HG03520 (cell line): ENCODE measurements at regions not wholly inside any gene's neighbourhood (a gene's known extent, or its start where the extent isn't known, plus 50 kb on each side); places are given as distances from the start of the nearest gene placed in this dataset.

Experiments used
- ATAC-seq: cut with Tn5 transposase; IDR thresholded peaks from one replicate; pipeline ENCODE4 v1.9.1; 2021; ENCODE audit warnings: mild to moderate bottlenecking, moderate library complexity; ENCODE audit not compliant: unreplicated experiment

DNA sequence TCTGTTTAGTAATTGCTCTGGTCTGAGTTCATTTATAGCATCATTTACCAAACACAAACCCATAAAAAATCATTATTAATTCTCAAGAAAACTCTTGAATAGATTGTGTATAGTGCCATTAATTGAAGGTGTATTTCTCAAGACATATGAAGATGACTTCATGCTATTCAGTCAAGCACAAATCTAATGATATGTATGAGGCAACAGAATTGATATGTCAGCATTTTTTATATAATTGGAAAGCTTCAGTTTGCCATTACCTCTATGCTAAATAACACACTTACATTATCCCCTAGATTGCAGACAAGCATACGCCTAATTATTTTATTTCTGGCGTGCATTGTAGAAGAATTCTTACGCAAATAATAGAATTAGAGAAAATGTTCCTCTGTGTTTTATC lies 461.8 kb downstream of the PDHA2 start:
- ATAC-seq: no peak

GRCh38 chr4:96305030-96305429 lies 465.1 kb downstream of the PDHA2 start:
- ATAC-seq: no peak

- ATAC-seq: no peak
These were observed 472.3 kb downstream of the PDHA2 start for GRCh38 chr4:96312046-96312685.

- no peak for ATAC-seq
These were observed 475.9 kb downstream of the PDHA2 start for GRCh38 chr4:96315815-96316214.

DNA sequence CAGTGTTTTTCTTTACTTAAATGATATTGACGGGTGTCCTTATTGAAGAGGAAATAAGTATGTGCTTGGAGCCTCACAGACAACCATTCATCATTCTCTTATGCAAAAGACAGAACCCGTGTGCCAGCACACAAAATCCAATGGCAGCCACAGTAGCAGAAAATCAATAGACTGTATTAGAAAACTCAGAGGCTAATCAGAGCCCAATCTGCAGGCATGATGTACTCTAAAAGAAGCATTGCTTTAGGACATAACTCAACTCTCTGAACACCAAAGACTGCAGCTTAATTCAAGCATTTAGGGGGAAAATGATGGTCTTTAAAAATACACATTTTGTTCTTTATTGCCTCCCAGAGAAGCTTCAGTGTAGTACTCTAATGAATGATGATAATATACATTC lies 476.9 kb downstream of the PDHA2 start:
- no peak for ATAC-seq

DNA sequence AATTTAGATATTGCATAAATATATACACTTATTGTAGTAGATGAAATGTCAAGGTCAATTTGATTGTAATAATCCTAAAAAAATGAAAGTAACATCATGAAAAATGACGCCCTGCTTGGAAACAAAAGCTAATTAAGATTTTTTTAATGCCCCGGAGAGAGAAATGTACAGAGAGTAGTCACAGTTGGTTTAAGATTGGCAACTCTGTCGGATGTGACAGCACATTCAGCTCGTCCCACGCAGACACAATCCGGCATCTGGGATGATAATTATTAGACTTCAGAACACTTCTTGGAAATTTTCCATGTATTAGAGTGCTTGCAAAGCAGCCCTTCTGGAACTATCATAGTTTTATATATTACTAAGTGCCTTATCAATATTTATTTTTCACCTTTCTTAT lies 478.0 kb downstream of the PDHA2 start:
- no peak for ATAC-seq

DNA sequence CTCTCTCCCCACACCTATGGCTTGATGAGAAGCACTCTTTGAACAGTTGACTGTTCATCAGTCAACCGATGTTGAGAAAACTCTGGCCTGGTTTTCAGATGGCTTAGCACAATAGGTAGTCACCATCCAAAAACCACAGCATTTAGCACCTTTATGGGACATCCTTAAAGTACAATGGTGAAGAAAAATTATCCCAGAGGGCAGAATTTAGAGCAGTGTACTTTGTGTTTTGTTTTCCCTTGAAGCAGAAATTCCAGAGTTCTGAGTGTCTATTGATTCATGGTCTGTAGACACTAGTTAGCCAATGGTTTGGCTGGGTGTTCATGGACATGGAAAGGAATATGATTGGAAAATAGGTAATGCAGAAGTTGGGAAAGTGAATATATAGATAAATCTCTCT lies 487.0 kb downstream of the PDHA2 start:
- ATAC-seq: no peak

DNA sequence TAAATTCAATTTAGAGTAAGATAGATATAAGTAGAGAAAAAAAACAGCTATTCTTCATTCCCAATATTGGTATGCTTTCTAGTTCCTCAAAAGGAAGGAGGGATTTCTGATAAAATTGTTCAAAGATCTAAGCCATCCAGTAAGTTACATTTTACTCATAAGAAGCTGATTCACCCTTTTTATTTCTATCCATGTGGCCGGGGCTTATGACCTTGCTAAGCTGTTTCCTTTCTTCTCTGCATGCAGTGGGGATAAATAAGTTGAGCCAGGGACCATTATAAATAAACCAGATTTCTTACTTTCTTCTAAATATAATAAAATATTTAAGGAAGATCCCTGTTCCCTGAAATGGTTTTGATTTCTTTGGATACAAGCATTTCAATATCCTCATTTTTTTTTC lies 502.3 kb downstream of the PDHA2 start:
- no peak for ATAC-seq

- ATAC-seq: no peak
These were observed 503.0 kb downstream of the PDHA2 start for GRCh38 chr4:96342790-96343455.

GRCh38 chr4:96343836-96344235 lies 503.9 kb downstream of the PDHA2 start:
- no peak for ATAC-seq

DNA sequence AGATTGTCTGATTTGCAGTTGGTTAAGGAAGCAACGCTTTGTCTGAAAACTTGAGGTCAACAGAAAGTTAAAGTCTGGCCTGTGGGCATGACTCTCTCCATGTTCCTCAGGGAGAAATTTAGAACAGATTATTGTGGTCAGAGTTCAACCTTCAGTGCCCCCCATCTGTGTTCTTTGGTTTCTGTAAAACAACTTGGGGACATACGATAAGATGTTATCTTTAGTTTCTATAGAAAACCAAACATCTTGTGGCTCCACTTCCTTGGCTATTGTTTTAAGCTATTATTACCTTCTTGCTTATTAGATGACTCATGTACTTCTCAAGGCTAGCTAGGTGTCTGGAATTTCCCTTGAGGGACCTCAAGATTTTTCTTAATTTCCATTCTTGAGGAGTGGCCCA lies 507.7 kb downstream of the PDHA2 start:
- ATAC-seq: no peak

- ATAC-seq: no peak
These were observed 512.2 kb downstream of the PDHA2 start for GRCh38 chr4:96352051-96352517.

DNA sequence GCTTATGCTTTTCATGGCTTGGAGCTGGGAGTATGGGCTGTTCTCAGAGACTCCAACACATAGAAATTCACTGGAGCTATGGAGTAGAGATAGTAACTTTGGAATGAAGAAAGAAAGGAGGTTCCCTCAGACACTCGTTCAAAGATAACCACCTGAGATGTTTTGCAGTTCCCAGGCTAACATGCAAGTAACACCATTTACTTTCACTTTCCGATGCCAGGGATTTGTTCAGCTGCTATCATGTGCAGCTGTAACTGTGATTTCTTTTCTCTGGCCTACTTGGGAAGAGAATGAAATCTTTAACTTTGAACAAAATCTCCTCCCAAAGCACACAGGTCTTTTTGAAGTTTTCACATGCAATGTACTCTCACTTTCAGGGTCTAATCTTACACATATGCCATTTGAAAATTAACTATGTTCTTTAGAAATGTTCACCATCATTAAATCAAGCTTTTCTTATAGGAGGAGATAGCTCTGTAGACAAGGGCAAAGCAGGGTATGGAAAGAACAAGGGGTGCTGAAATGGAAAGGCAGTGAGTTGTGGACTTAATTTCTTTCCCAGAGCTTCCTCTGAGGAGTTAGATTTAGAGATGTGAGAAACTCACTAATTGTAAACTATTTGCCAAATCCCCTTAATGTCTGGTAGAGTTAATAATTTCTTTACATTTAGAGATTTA lies 514.3 kb downstream of the PDHA2 start:
- no peak for ATAC-seq

- ATAC-seq: no peak
These were observed 515.5 kb downstream of the PDHA2 start for GRCh38 chr4:96355414-96355813.

- no peak for ATAC-seq
These were observed 516.9 kb downstream of the PDHA2 start for GRCh38 chr4:96356591-96357370.

DNA sequence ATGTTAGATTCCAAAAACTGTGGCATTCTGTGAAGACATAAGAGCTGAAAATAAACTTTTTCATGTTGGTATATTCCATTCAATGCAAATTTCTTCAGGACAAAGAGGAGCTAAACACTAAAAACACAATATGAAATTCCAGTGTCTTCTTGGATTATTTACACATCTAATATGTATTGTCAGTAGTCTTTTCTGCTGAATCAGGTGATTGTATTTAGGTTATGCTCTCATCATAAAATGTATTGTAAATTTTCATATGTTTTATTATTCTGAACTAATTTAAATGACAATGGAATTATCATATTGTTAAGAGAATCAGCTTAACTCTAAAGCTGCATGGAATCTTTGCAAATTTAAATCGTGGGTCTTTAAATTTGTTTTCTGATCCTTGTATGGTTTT lies 526.7 kb downstream of the PDHA2 start:
- ATAC-seq: no peak

- no peak for ATAC-seq
These were observed 535.5 kb downstream of the PDHA2 start for GRCh38 chr4:96375367-96375766.

GRCh38 chr4:96379524-96379923 lies 539.6 kb downstream of the PDHA2 start:
- no peak for ATAC-seq

DNA sequence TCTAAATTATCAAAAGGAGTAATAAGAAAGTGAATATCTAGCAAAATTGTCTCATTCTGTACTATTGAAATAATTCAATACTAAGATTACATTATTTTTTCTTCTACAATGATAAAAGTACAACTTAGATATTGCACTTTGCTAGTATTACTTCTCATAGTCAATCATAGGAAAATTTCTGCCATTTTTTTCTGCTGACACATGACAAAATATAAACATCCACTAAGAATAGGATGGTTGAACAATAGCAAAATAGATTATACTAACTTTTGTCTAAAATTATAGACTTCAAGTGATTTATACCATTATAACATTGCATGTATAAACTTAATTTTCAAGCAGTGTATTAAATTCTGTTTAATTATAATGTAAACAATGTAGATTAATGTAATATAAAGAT lies 540.2 kb downstream of the PDHA2 start:
- no peak for ATAC-seq

DNA sequence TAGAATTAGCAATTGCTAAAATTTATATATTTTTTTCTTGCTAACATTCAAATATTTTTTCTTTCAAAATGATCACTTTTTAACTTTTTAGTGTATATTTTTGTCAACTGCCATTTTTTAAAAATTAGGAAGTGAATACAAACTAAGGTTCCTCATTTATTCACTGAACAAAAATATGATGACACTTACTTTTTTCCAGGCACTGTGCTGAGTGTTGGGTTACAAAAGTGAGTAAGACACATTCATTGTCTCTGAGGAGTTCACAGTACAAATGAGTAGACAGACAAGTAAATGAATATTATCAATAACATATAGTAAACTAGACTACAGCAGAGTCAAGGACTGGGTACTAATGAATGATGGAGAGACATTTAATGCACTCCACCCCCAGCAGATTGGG lies 543.5 kb downstream of the PDHA2 start:
- no peak for ATAC-seq

DNA sequence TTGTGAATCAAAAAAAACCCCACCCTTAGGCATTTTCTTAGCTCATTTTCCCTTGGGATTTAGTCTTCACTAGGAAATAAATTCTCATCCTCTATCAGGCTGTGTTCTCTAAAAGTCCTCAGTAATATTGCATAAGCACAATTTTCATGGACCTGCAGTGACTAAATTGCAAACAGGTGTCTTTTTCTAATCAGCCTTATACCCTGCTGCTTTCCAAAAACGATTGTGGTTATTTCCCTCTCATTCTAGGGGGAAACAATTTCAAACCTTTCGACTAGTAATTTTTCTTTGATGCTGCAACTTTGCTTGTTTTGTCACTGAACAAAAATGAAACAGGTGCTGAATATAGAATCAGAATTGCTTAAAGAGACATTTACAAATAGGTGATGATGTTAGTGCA lies 549.9 kb downstream of the PDHA2 start:
- ATAC-seq: no peak
